NCI-H1417 treated with DMSO at 0.1 percent for 48 hours (cell line): ENCODE measurements at regions not wholly inside any gene's neighbourhood (a gene's known extent, or its start where the extent isn't known, plus 50 kb on each side); places are given as distances from the start of the nearest gene placed in this dataset.
A peak's percentile ranks its signal among the peaks of the same experiment; 100 is the strongest.

Experiments
- DNase-seq: peaks from one replicate; lab custom pipeline; 2025; lab: John Stamatoyannopoulos, UW

DNA sequence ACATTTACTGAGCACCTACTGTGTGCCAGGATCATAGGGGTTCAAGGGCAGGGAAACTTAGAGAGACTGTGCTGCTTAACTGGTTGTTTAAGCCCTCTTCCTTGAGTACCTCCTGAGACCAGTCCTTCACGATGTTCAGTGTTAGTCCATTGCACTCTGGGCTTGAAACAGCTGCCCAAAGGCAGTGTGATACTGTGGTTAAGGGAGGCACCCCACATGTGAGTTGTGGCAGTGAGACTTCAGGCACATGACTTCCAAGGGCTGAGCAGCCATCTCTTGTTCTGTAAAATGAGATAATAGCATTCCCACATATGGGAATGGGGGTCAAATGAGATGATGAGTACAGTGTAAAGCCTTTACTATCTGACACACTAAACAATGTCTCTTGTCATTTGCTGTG lies 75.1 kb downstream of the LINGO1 start:
- DNase-seq, result no peak

- DNase-seq, result no peak
Observed at GRCh38 chr15:77557144-77557543, 75.6 kb downstream of the LINGO1 start.

DNA sequence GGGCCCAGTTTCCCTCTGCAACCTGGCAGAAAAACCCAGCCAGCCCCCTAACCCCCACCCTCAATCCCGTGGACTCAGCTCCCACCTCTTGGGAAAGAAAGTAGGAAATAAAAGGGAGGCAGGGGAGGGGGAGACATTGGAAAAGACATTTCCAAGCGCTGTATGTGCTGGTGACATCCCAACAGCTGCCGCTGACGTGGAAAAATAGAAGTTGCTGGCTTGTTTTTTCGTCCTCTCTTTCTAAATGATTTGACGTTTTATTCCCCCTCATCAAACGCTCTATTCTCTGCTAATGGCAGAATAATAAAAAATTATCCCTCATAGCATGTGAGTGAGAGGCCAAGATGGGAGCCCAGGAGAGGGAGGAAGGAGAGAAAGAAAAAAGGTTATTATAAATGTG lies 76.1 kb downstream of the LINGO1 start:
- no peak for DNase-seq

- DNase-seq, result no peak
Observed at GRCh38 chr15:77555232-77555631, 77.5 kb downstream of the LINGO1 start.

DNA sequence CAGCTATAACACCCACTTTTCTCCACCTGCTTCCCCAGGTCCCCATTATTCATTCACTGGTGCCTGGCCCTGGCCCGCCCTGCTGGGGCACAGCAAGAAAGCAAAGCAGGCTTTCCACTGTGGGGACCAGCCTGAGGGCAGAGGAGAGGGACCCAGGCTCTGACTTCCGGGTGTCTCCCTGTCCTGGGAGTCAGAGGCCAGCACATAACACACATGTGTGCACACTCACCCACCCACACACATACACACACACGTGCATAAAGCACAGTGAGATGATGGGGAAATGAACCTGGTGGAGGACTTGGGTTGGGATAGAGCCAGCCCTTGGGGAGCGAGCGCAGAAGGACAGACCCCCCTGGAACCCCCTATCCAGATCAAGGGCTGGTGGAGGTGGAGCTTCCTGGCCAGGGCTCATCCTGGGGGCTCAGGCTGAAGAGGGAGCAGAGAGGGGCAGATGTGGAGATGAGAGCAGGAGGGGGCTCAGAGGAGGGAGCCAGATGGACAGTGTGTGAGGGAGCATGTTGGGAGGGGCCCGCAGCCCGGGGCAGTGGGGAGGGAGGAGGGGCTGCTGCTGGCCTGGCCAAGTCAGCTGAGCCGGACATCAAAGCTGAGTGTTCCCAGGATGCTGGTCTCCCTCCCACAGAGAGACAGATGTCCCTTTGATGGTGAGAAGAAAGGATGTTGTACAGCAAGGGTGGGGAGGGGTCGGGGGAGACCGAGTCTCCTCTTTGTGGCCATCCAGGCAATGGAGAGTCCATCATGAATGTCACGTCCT lies 78.2 kb downstream of the LINGO1 start:
- DNase-seq, result no peak

GRCh38 chr15:77553695-77554094 lies 79.0 kb downstream of the LINGO1 start:
- no peak for DNase-seq

GRCh38 chr15:77553257-77553656 lies 79.5 kb downstream of the LINGO1 start:
- no peak for DNase-seq

DNA sequence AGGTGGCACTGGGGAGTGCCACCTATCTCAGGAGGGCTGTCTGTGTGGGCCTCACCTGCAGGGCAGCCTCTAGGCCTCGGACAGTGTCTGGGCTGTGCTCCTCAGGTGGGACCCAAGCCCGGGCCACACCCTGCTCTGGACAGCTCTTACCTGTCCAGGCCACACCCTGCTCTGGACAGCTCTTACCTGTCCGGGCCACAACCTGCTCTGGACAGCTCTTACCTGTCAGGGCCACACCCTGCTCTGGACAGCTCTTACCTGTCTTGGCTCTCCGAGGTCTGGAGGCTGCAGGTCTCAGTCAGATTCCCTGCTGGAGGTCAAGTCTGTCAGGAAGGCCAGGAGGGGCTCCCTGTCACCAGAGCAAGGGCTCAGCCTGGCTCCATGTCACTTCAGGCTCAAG lies 80.6 kb downstream of the LINGO1 start:
- no peak for DNase-seq

DNA sequence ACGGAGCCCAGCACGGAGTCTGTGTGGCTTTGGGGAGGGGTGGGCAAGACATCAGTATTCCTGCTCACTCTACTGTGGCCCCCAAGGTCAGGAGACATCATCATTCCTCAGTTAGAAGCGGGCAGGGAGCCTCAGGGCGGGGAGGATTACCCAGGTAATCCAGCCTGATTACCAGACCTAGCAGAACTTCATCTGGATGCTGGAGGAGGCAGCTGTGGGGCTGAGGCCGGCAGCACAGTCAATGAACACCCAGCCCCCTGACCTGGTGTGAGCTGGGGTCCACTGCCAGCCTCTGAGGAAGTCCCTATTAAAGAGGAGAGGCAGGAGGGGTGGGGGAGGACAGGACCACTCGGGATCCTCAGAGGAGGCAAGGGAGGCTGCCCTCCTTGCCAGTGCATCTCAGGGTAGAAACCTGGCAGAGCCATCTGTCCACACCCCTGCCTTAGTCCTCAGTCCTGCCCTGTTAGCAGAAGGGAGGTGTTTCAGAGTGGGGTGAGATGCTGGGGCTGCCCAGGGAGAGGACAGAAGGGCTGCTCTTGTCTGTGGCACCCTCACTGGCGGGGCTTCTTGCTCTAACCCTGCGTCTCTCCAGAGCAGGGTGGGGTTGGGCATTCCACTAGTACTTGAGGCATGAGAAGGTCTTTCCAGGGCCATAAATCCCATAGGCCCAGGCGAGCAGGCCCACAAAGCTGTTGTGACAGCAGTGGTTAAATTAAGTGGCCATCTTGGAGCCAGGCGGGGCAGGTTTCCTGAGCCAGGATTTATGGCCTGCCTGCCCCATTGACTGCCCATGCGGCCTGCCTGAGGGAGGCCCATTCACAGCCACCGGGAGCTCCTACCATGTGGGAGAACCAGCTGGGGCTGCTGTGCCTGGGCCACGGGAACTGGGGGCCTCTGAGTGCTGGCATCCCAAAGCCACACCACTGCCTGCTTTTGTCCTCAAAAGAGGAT lies 82.1 kb downstream of the LINGO1 start:
- DNase-seq, result no peak

DNA sequence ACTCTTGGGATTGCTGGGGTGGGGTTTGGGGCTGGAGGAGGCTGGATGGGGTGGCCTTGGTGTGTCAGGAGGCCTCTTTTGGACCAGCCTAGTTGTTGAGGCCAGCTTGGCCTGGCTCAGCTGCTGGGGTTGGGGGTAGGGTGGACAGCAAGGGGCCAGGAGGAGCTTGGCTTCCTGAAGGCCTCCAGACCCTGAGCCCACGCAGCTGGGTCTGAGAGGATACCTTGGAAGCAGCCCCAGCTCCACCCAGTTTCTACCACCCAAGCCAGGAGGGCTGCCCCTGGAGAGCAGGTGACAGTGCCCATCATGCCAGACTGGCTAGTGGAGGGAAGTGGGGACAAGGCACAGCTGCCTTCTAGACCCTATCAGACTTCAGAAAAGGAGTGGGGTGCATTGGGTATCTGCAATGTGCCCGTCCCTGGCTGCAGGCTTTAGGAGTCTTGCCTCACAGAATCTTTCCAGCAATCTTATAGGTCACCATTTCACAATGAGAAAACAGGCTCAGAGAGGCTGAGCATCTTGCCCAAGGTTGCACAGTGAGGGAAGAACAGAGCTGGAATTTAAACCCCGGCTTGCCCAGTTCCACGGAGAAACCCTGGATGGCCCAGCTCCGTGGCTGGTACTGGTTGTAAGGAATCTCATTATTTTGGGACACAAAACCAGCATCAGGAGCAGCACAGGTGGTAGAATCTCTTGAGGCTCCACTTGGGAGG lies 83.0 kb downstream of the LINGO1 start:
- no peak for DNase-seq

DNA sequence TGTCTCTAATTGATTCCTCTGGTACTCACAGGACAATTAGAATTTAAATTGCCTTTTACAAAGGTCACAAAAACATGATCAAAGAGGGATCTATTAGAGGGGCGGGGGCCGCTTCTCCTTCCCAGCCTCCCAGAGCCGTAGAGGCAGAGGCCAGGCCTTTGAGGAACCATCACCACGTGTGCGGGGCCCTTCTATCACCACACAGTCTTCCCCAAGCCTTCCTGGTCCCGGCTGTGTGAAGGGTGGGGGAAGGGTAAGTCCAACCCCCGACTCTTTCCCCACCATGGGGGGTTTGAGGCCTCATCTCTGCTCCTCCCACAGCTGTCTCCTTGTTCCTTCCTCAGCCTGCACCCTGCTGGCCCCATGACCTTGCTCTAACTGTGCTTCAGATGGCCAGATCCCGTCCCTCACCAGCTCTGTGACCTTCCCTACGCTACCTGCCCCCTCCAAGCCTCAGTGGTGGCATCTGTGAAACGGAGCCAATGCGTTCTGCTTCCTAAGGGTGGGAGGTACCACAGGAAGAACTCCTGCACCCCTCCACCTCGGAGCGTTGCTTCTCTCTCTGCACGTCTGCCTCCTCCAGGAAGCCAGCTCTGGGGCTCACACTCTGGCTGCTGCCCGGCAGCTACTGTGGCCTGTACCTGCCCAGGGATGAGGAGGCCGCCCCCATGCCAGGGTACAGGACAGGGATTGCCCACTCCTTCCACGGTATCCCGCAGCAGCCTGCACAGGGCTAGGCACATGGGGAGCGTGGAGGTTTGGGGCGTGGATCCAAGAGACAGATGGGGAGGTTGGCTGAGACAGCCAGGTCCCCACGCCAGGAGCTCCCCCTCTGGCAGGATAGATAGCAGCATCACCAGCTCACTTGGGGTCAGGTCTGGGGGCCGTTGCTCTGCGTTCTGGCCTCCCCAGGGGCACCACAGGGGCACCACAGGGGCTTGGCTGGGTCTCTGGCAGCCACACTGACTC lies 83.8 kb downstream of the LINGO1 start:
- DNase-seq, result no peak

DNA sequence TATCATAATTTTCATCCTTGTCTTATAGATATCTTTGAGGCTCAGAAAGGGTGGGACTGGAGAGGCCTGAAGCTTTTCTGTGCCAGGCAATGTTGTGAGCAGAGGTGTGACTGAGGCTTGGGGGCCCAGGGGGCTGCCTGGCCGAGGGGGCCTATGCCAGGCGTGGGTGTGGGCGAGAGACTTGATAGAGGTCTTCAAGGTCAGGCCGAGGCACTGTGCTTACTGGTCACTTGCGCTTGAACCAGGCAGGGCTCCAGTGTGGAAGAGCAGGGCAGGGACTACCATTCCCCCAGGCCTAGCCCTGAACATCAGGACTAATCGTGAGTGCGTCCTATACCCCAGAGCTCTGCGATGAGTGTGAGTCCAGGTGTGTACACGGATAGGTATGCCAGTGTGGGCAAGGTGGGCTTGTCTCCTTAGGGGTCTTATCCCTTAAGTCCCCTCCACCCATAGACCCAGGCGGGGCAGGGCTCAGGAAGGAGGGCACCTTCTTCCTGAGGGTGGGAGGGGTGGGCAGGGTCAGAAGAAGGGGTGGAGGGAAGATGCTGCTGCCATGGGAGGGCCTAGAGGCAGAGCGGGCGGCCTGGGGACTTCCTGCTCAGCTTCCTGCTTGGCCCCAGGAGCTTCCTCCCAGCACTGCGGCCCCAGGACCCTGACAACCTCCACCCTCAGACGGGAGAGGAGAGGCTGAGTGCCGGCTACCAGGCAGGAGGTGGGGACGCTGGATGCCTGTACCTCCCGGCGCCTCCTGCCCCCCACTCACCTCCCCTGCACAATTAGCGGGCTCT lies 84.7 kb downstream of the LINGO1 start:
- no peak for DNase-seq

DNA sequence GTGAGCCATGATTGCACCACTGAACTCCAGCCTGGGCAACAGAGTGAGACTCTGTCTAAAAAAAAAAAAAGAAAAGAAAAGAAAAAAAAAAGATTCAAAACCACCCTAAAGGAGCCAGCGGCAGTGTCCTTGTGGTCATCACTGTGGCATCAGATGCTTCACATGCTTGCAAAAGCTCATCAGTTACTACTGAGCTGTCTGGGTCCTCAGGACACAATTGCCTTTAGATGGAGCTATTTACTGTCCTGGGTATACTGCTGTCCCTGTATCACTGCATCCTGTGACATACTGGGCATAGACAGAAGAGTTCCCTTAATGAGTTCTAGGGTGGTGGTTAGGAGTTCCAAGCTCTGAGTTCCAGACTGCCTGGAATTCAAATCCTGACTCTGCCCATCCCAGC lies 85.8 kb downstream of the LINGO1 start:
- DNase-seq, result no peak

DNA sequence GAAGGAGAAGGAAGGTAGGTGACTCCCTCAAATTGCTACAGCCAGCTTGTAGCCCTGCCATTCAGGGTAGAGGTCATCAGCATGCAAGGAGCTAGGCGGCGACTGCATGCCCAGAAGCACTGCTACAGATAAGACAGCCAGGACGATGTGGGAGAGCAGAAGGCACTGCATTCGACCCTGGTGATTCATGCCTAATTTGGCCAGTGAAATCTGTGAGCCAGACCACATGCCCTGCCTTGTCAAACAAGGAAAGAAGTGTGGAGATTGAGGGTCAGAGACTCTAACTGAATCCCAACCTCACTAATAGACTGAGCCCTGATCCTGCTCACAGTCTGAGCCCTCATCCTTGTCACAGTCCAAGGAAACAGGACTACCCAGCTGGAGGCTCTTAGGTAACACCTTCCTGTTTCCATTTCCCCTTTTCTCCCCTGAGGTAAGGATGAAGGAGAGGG lies 86.6 kb downstream of the LINGO1 start:
- DNase-seq, result no peak

GRCh38 chr15:77545058-77545457 lies 87.7 kb downstream of the LINGO1 start:
- no peak for DNase-seq

GRCh38 chr15:77544162-77544561 lies 88.5 kb downstream of the LINGO1 start:
- DNase-seq, result no peak

- DNase-seq, result peak; percentile 55
Observed at GRCh38 chr15:77543159-77543882, 89.4 kb downstream of the LINGO1 start.

DNA sequence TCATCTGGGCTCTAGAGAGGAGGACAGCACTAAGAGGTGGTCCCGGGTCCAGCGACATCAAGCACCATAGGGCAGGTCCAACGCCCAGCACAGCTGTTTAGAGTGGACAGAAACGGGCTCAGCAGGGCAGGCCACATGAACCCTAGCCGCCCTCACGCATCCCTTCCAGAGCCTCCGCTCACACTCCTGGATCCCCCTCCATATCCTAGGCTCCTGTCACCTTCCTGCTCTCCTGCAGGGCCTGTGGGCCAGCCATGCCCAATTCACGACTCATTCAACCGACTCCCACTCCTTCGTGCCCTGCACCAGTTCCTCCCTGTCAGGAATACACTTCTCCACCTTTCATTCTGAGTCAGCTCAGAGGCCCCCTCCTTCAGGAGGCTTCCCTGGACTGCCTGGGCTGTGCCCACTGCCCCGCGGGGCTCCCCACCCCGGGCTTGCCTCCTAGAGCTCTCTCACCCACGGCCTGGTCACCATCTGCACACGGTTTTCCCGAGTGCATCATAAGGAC lies 90.2 kb downstream of the LINGO1 start:
- DNase-seq, result no peak

DNA sequence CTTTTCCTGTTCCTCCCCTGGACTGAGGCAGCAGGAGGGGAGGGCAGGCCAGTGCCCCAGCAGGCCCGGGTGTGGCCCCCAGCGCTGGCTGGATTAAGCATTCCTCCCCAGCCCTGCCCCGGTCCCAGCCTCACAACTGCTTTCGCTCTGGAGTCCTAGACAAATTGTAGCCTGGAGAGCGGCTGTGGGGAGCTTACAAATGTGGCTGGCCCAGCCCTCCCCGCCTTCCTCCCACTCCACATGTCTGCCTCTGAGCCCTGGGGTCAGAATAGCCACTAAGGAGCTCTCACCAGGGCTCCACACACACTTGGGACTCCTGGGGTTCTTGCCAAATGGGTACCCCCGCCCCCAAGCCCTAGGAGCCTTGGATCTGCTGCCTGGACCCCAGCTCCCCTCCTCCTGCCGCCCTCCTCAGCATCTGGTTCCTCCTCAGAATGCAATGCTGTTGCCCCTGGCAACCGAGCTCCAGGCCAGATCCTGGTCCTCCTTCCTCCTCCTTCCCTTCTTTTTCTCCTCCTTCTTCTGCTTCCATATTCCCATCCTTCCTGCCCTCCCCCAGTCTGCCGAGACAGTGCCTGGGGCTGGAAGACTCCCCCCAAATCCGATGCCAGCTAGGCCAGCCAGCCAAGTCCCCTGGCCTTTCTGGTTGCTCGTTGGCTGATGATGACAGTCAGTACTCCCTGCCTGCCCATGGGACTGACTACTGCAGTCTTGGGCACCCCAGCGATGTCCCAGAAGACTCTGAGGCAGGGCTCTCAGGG lies 91.1 kb downstream of the LINGO1 start:
- DNase-seq, result no peak
